ENCODE measurements at regions not wholly inside any gene's neighbourhood (a gene's known extent, or its start where the extent isn't known, plus 50 kb on each side); places are given as distances from the start of the nearest gene placed in this dataset.

GRCh38 chrX:7789200-7789599 lies 53.8 kb upstream of the VCX start:
- DNase-seq (ENCODE audit: low read depth, low spot score): no peak

GRCh38 chrX:7788334-7788733 lies 54.6 kb upstream of the VCX start:
- no peak for DNase-seq (ENCODE audit: low read depth, low spot score)

DNA sequence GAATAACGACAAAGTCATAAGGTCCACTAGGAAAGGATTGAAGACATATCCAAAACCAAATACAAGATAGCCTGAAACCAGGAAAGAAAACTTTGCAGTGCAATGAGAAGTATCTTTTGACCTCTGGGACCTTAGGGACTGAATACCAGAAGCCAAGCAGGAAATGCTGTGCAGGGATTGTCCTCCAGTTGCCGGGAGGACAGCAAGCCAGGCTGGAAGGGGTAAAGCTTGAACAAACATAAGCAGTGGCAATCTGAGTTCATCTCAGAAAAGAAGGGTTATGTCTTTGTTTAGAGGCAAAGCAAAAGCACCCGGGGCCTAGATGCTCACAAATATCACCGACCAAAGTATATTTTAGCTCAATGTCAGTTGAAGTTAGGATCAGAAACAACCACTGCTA lies 55.3 kb upstream of the VCX start:
- DNase-seq (ENCODE audit: low read depth, low spot score): no peak

GRCh38 chrX:7784580-7784979 lies 58.4 kb upstream of the VCX start:
- DNase-seq (ENCODE audit: low read depth, low spot score): no peak

GRCh38 chrX:7779644-7780043 lies 63.3 kb upstream of the VCX start:
- no peak for DNase-seq (ENCODE audit: low read depth, low spot score)

- DNase-seq (ENCODE audit: low read depth, low spot score): no peak
Measured at GRCh38 chrX:7775987-7776386, 67.0 kb upstream of the VCX start.

GRCh38 chrX:7771788-7772438 lies 71.1 kb upstream of the VCX start:
- no peak for DNase-seq (ENCODE audit: low read depth, low spot score)

- no peak for DNase-seq (ENCODE audit: low read depth, low spot score)
Measured at GRCh38 chrX:7759830-7760229, 83.1 kb upstream of the VCX start.

DNA sequence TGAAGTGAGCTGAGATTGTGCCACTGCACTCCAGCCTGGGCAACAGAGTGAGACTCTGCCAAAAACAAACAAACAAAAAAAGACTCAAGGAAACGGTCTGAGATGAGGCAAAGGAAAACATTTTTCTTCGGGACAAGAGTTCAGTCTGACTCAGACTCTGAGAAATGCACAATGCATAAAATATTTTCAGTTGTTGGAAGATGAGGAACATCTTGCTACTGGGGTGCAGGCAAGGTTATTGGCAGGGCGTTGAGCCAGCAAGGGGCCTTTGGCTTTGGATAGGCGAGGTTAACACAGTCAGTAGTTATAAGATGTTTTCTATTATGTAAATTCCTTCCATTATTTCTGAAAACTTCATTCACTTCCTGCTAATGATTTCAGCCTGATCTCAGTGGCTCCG lies 96.1 kb upstream of the VCX start:
- DNase-seq (ENCODE audit: low read depth, low spot score): no peak

DNA sequence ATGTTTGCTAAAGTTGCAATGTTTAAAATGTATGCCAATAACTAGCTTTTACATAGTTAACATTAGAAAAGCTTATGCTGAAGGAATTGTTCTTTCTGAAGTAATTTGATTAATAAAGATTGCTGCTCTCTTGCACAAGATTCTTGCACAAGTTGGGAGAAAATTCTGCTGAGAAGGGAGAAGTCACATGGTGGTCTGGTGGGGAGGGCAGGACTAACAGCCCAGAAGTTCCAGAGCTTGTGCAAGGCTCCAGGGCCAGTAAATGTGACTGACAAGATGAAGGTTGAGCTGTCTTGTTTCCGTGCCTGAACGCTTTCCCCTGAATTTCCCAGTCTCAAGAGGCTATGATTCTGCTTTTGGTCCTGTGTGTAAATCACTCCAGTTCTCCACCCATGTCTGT lies 112.9 kb upstream of the VCX start:
- DNase-seq (ENCODE audit: low read depth, low spot score): no peak

GRCh38 chrX:7720519-7720918 lies 122.5 kb upstream of the VCX start:
- DNase-seq (ENCODE audit: low read depth, low spot score): no peak

- no peak for DNase-seq (ENCODE audit: low read depth, low spot score)
Measured at GRCh38 chrX:7714351-7714750, 128.6 kb upstream of the VCX start.

DNA sequence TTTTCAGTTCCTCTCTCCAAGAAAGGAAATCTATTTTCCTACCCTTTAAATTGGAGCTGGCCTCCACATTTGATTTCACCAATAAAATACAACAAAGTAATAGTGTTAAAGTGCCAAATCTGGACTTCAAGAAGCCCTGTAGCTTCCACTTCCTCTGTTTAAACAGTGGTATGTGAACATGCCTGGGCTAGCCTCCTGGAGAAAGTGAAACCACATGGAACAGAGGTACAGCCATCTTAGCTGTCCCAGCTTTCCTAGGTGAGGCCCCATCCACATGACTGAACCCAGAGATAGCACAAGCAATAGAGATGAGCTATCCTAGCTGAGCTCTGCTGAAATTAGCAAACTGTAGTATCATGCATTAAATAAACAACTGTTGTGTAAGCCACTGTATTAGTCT lies 131.8 kb upstream of the VCX start:
- DNase-seq (ENCODE audit: low read depth, low spot score): no peak

- no peak for DNase-seq (ENCODE audit: low read depth, low spot score)
Measured at GRCh38 chrX:7709845-7710244, 133.1 kb upstream of the VCX start.

DNA sequence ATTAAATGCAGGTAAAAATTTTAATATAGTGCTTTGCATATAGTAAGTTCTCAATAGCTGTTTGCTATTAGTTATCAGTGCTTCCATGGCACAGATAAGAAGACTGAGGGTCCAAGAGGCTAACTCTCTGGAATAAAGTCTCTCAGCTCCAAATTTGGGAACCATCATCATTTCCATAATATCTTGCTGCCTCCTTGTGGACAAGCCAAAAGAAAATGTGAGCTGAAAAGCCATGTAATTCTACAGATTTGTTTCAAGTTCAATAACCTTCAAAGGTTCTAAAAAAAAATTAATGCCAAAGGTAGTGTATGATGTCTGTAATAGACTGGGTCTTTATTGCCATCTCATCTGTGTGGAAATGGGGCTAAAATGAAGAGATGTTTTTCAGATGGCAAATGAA lies 136.9 kb upstream of the VCX start:
- DNase-seq (ENCODE audit: low read depth, low spot score): no peak

DNA sequence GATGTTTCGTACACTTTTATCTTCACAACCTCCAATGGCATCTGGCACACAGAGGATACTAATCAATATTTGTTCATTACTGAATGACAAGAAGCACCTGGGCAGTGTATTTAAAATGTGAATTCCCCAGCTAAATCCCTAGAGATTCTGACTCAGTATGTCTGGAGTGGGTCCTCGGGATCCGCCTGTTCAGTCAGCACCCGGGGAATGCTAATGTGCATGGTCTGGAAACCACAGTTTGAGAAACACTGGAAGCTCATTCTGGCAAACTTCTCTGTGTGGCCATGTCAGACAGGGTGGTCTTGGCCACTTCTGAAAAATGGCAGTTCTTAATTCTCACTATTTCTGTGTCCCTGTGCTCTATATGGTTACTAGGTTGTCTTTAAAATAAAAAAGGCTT lies 138.8 kb upstream of the VCX start:
- DNase-seq (ENCODE audit: low read depth, low spot score): no peak

- DNase-seq (ENCODE audit: low read depth, low spot score): no peak
Measured at GRCh38 chrX:7698248-7698647, 144.7 kb upstream of the VCX start.

- DNase-seq (ENCODE audit: low read depth, low spot score): peak; percentile 2
Measured at GRCh38 chrX:7690842-7691241, 152.1 kb upstream of the VCX start.

DNA sequence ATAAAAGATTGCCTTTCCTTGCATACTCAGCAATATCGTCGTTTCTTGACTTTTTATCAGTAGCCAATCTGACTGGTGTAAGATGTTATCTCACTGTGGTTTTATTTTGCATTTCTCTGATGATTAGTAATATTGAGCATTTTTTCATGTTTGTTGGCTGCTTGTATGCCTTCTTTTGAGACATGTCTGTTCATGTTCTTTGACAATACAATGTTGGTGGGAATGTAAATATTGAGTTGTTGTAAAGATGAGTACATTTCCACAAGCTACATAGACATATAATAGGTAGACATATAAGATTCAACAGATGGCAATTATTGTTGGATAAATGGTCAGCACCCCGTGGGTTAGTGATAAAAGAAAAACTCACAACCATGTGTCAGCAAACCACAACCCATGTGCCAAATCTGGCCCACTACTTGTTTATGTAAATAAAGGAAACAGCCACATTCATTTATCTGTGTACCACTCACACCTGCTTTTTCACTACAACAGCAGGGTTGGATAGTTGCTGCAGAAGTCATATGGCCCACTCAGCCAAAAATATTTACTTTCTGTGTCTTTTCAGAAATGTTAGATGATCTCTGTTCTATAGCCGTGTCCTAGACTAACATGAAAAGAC lies 153.1 kb upstream of the VCX start:
- DNase-seq (ENCODE audit: low read depth, low spot score): no peak

GRCh38 chrX:7680181-7680580 lies 162.8 kb upstream of the VCX start:
- DNase-seq (ENCODE audit: low read depth, low spot score): no peak

- DNase-seq (ENCODE audit: low read depth, low spot score): no peak
Measured at GRCh38 chrX:7654316-7654715, 188.7 kb upstream of the VCX start.

DNA sequence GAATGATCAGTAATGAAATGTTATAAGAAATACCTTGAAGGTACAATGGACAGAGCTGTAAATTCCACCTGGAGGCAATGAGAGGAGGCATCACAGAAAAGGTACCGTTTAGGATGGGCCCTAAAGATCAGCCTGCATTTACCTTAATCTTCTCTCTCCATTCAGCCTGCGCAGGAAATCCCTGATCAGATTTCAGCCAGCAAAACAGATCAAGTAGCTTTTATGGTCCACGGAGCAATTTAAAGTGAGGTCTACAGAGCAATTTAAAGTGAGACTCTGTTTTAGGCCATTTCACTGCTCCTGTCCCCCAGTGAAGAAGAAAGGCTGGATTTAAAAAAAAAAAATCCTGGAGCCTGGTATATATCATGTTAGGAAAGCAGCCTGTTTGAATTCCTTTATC lies 195.1 kb upstream of the VCX start:
- DNase-seq (ENCODE audit: low read depth, low spot score): no peak

- DNase-seq (ENCODE audit: low read depth, low spot score): no peak
Measured at GRCh38 chrX:7641141-7641540, 201.8 kb upstream of the VCX start.

DNA sequence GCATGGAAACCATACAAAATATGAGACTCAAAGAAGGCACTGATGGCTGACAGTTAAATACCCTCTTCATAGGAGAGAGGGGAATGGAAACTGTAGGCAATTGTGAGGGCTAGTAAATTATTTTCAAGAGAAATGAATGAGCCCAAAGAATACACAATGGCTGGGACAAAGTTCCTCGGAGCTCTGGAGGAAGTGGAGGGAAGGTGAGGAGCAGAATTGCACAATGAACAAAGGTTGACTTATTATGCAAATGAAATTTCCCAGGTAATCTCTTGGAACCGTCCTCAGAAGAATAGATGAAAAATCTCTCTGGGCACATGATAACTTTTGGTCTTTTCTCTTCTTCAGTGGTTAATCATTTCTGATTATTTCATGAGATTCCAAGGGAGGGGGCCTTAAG lies 202.6 kb upstream of the VCX start:
- DNase-seq (ENCODE audit: low read depth, low spot score): no peak
